H1 (cell line): ENCODE measurements at regions not wholly inside any gene's neighbourhood (a gene's known extent, or its start where the extent isn't known, plus 50 kb on each side); places are given as distances from the start of the nearest gene placed in this dataset.

Experiments
- ATF2 ChIP-seq: IDR thresholded peaks from 2 replicates; pipeline ENCODE4 v1.6.1; 2012; ENCODE audit warnings: low read length, inconsistent platforms
- YY1 ChIP-seq: IDR thresholded peaks from 2 replicates; pipeline ENCODE4 v1.6.1; 2011; ENCODE audit warnings: low read depth, mild to moderate bottlenecking, low read length

GRCh38 chr6:22036699-22037098 is 260.1 kb downstream of the PRL start:
- TF ChIP-seq YY1: no peak
- no peak for TF ChIP-seq ATF2
